T-helper 17 cell (primary cell): ENCODE measurements at regions not wholly inside any gene's neighbourhood (a gene's known extent, or its start where the extent isn't known, plus 50 kb on each side); places are given as distances from the start of the nearest gene placed in this dataset.
A peak's percentile ranks its signal among the peaks of the same experiment; 100 is the strongest.
"Not testable (repeated sequence)": the region's sequence is repeated elsewhere in the genome, so short reads cannot be mapped to it uniquely, and the experiment has no call there.

Source experiments
- ATAC-seq: fragments of 150-1000 bp; cut with Tn5 transposase; 2 replicates; pipeline ENCODE4 v1.10.0; 2021; ENCODE audit warnings: mild to moderate bottlenecking, moderate library complexity
- DNase-seq, 3 donors: peaks; one replicate each; pipeline versions ENCODE4 v3.0.0 to v3.0.0-alpha.2; 2020 to 2021
- H3K9me3 ChIP-seq: one replicate; pipeline ENCODE4 v1.7.0; 2013; ENCODE audit warnings: low read length, mild to moderate bottlenecking; ENCODE audit not compliant: control insufficient read depth, poor library complexity, severe bottlenecking
- H3K27ac Mint-ChIP-seq: one replicate; pipeline ENCODE4 v1.8.0; 2022; ENCODE audit warnings: mild to moderate bottlenecking, moderate library complexity, mixed read lengths
- H3K27me3 Mint-ChIP-seq: one replicate; pipeline ENCODE4 v1.8.0; 2022; ENCODE audit warnings: mixed read lengths
- H3K36me3 Mint-ChIP-seq: one replicate; pipeline ENCODE4 v1.8.0; 2022; ENCODE audit warnings: low read depth, mixed read lengths
- H3K4me1 Mint-ChIP-seq: one replicate; pipeline ENCODE4 v1.8.0; 2022; ENCODE audit warnings: mild to moderate bottlenecking, mixed read lengths
- H3K4me3 Mint-ChIP-seq: one replicate; pipeline ENCODE4 v1.8.0; 2022; ENCODE audit warnings: mild to moderate bottlenecking, moderate library complexity, mixed read lengths

DNA sequence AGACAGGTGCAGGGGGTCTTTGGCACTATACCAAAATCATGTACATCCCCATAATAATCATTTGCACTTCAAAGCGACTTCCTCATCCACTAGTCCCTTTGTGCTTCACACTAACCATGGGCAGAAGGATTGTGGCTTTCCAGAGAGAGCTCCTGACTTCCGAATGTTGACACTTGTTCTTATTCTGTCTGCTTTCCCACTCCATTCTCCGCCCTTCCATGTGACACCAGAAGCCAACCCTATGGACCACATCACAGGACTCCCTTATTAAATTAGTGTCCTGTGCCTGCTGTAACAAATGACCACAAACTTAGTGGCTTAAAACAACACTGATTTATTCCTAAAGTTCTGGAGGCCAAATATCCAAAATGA is 91.6 kb downstream of the CMC2 start:
- peaks cover 35% of the 10 kb centered on the region for H3K27me3 Mint-ChIP-seq
- ATAC-seq (no peak), DNase-seq (no peak)
- no peak overlapping the region for H3K4me3 Mint-ChIP-seq
- H3K36me3 Mint-ChIP-seq = no peaks in the 10 kb centered on the region
- no peak overlapping the region for H3K27ac Mint-ChIP-seq
- H3K4me1 Mint-ChIP-seq = no peaks in the 10 kb centered on the region
- no peaks in the 10 kb centered on the region for H3K9me3 ChIP-seq

DNA sequence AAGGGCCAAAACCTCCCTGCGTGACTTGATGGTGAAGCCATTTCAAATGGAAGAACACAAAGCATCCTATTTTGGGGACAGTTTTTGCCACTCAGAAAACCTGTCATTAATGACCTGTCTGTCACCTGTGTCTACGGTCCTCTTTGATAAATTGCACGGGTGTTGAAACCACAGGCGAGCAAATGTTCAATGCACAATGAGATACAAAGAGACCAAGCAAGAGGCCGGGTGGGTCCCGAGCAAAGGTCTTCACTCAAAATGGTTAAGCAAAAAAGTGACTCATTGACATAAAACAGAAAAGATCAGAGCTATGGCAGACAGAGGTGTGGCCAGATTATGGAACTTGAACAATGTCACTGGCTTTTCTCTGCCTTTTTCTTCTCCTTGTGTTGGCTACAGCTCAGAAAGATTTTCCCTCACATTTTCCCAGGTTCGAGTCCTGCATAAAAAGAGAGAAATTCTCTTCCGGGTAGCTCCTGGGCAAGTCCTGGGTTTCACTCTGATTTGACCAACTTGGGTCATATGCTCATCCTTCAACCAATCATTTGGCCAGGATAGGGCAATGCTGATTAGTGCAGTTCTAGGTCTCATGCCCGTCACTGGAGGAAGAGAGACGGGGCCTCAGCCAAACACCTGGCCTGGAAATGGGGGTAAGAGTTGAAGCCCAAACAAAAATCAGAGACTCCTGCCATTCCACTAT is 92.2 kb downstream of the CMC2 start:
- Mint-ChIP-seq H3K27me3 (peaks cover 34% of the 10 kb centered on the region), H3K36me3 (no peaks in the 10 kb centered on the region), H3K4me3 (no peak overlapping the region), H3K27ac (no peak overlapping the region), H3K4me1 (no peaks in the 10 kb centered on the region)
- ATAC-seq = no peak
- H3K9me3 ChIP-seq = no peaks in the 10 kb centered on the region
- no peak for DNase-seq

DNA sequence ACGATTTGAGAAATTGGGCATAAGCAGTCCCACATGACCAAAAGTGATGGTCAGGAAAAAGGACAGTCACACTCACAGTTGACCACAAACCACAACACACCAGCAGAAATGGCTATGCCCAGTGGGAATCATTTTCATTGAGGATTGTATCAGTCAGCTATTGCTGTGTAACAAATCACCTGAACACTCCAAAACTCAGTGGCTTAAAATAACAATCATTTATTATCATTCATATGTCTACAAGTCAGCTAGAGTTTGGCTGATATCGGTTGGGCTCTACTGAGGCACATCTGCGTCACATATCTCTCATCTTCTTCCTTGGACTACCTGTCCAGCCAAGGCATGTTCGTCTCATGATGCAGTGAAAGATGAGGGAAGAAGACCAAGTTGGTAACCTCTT is 93.3 kb downstream of the CMC2 start:
- no peaks in the 10 kb centered on the region for H3K4me1 Mint-ChIP-seq

DNA sequence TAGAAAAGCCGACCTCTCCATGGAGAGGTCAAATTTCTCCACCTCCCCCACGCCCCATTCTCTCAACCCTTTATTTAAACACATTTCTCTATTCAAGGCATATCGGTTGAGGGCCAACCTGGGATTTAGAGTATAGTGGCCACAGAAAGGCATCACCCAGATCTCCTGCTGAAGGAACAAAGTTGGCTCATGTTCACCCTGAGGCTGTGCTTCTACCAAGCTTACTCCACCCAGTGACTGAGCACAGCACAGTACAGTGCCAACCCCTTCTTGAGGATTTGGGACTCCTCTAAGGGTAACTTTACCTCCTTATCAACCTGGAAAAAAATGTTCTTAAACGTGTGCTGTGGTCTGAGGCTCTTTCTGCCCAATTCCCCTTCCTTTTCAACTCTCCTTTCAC is 94.0 kb downstream of the CMC2 start:
- H3K4me3 Mint-ChIP-seq = no peak overlapping the region
- peaks cover 37% of the 10 kb centered on the region for H3K27me3 Mint-ChIP-seq
- ATAC-seq (no peak), DNase-seq (no peak)
- no peaks in the 10 kb centered on the region for H3K9me3 ChIP-seq
- H3K36me3 Mint-ChIP-seq = no peaks in the 10 kb centered on the region
- no peaks in the 10 kb centered on the region for H3K4me1 Mint-ChIP-seq
- H3K27ac Mint-ChIP-seq = no peak overlapping the region

More for the DNA sequence above, 93.3 kb downstream of the CMC2 start:
- no peak for DNase-seq
- no peak for ATAC-seq
- no peak overlapping the region for H3K27ac Mint-ChIP-seq
- no peaks in the 10 kb centered on the region for H3K9me3 ChIP-seq
- H3K27me3 Mint-ChIP-seq = peaks cover 30% of the 10 kb centered on the region
- no peak overlapping the region for H3K4me3 Mint-ChIP-seq
- H3K36me3 Mint-ChIP-seq = no peaks in the 10 kb centered on the region

DNA sequence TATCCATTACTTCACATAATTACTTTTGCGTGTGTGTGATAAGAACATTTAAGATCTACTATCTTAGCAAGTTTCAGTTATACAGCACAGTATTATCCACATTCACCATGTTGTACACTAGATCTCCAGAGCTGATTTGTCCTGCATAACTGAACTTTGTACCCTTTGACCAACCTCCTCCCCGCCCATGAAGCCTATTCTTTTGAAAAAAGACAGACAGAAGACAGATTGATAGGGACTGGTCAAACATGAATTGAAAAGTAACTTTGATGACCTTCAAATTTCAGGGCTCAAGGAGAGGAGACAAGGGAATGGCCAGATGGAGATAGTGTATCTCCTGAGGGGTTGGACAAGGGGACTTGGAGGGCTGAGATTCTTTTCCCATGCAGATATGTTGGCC is 96.3 kb downstream of the CMC2 start:
- DNase-seq = no peak
- H3K36me3 Mint-ChIP-seq = no peaks in the 10 kb centered on the region
- H3K9me3 ChIP-seq = no peaks in the 10 kb centered on the region
- H3K27me3 Mint-ChIP-seq = peaks cover 38% of the 10 kb centered on the region
- no peak overlapping the region for H3K4me3 Mint-ChIP-seq
- ATAC-seq = no peak
- H3K4me1 Mint-ChIP-seq = no peaks in the 10 kb centered on the region
- H3K27ac Mint-ChIP-seq = no peak overlapping the region

DNA sequence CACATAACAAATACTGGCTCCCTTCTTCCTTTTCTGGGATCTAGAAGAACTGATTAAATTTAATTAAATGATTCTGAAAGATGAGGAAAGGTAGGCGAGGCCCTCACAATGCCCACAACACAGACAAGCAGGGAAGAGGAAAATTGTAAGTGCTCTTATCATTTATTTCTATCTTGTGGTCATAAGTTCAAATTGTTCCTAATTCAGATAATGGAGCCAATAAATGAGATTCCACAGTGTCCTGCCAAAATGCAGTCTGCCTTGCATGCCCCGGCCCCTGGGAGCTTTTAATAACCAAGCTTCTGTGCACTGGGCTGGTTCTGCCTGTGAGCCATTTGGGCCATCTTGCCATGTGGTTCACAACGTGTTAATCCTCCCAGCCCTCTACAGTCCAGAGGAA is 97.0 kb downstream of the CMC2 start:
- H3K9me3 ChIP-seq = no peaks in the 10 kb centered on the region
- no peak overlapping the region for H3K4me3 Mint-ChIP-seq
- ATAC-seq (no peak), DNase-seq (no peak)
- peaks cover 44% of the 10 kb centered on the region for H3K27me3 Mint-ChIP-seq
- H3K36me3 Mint-ChIP-seq = no peaks in the 10 kb centered on the region
- no peaks in the 10 kb centered on the region for H3K4me1 Mint-ChIP-seq
- H3K27ac Mint-ChIP-seq = no peak overlapping the region

DNA sequence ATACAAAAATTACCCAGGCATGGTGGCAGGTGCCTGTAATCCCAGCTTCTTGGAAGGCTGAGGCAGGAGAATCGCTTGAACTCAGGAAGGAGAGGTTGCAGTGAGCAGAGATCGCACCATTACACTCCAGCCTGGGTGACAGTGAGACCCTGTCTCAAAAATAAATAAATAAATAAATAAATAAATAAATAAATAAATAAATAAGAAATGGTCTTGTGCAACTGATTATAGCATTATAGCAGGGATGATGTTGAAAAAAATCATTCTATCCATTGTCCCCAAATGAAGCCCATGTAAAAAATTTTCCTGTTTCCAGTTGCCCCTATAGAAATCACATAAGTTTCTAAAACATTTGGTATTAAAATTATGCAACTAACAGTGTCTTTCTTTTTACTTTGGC is 100.5 kb downstream of the CMC2 start:
- not testable (repeated sequence) for ATAC-seq

DNA sequence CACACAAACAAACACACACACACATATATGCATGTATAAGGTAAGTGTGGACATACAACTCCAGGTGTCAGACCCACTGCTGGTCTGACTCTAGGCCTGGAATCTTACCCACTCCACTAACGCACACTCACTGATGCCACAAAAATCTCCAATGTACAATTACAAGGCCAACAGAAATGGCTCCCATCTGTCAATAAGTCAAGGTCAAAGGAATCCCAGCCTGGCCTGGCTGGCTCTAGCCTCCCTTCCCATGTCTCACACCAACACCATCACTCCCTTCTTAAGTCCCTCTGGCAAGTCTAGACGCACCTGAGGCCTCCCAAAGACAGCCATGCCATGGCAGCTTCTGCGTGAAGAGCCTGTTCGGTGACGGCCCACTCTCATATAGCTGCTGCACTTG is 99.2 kb upstream of the CDYL2 start:
- DNase-seq (no peak), ATAC-seq (no peak)
- Mint-ChIP-seq H3K4me3 (no peak overlapping the region), H3K36me3 (peaks cover 2% of the 10 kb centered on the region), H3K4me1 (peaks cover 2% of the 10 kb centered on the region), H3K27me3 (peaks cover 35% of the 10 kb centered on the region), H3K27ac (peak overlapping the region; percentile 8)
- H3K9me3 ChIP-seq = no peaks in the 10 kb centered on the region

More for the DNA sequence above, 100.5 kb downstream of the CMC2 start:
- peaks cover 41% of the 10 kb centered on the region for H3K27me3 Mint-ChIP-seq
- H3K4me1 Mint-ChIP-seq, H3K4me3 Mint-ChIP-seq, H3K36me3 Mint-ChIP-seq, DNase-seq, H3K9me3 ChIP-seq, H3K27ac Mint-ChIP-seq: not testable (repeated sequence)

DNA sequence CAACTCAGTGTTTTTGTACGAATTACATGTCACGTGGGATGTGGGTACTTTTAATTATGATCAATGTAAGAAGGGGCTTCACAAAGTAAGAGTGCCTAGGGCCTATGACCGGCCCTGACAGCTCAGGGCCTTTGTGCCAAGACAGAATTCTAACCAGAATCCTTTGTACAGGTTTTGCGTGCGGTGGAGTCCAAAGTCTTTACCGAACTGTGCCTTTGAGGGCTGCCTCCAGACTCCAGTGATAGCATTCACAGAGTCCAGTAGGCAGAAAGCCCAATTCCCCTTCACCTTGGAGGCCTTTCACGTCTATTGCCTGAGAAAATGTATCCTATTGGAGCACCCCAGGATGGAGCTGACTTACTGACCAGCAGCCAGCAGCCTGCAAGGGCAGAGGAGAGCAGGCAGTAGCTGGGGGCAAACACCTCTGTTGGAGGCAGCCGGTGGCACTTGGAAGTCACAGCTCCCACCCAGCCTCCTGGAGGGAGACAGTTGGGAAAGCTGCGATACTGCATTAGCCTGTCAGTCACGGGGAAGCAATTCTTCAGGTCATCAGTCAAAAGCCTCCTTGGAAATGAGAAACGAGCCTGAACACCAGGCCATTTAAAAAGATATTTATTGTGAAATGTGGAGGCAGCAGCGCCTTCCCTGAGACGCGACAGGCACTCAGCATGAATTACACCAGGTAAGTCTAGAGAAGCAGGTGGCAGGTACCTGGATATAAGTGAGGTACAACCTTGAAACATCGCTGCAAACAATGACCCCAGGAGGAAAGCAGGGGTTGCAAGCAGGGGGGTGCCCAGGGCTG is 98.1 kb upstream of the CDYL2 start:
- H3K9me3 ChIP-seq = no peaks in the 10 kb centered on the region
- ATAC-seq (no peak), DNase-seq (no peak)
- Mint-ChIP-seq H3K36me3 (peaks cover 2% of the 10 kb centered on the region), H3K27me3 (peaks cover 26% of the 10 kb centered on the region), H3K27ac (no peak overlapping the region), H3K4me1 (peaks cover 2% of the 10 kb centered on the region), H3K4me3 (no peak overlapping the region)

DNA sequence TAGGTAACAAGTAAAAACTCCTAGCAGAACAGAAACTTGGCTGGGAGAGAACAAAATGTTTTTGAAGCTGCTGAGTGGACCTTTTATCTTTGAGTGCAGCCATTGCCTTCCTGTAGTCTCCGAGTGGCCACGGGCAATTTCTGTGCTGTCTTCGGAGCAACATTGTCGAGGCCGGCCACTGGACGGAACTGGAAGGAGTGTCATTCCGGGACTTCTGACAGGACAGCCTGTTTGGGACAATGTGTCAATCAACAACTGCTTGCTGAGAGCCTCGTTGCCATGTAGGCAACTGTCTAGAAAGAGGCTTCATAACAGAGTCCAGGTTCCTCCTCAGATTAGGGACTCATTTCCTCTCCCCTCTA is 96.2 kb upstream of the CDYL2 start:
- H3K36me3 Mint-ChIP-seq = peaks cover 2% of the 10 kb centered on the region
- ATAC-seq (no peak), DNase-seq (no peak)
- no peak overlapping the region for H3K4me3 Mint-ChIP-seq
- no peak overlapping the region for H3K27ac Mint-ChIP-seq
- H3K9me3 ChIP-seq = no peaks in the 10 kb centered on the region
- H3K4me1 Mint-ChIP-seq = peaks cover 2% of the 10 kb centered on the region
- peaks cover 26% of the 10 kb centered on the region for H3K27me3 Mint-ChIP-seq

DNA sequence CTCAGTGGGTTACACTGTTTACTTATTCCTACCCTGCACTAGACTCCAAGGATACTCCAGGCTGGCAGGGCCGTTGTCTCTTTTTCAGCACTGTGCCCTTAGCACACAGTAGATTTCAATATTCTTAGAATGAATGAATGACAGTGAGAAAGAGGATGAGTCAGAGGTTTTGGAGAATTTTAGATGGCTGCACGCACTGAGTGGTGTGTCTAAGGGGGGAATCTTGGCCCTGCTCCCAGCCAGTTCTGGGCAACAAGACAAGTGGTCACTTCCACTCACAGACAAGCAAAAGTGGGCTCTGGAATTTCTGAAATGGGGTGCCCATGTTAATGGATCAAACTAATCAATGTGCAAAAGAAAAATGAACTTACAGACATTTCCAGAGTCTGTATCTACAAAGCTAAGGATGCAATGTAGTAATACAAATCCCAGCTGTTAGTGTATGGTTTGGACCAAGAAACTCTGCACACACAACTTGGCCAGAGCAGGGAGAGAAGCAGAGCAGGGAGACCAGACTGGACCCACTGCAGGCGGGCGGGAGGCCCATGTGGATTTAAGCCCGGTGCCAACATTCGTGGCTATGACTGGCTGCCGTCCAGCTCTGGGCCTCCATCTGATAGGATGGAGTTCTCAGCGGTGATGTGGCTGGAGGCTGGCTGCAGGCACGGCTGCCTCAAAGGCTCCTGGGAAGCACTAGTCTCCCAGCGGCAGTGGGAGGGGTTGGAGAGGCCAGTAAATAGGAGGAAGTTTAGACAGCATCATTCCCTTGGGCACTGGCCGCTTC is 95.6 kb upstream of the CDYL2 start:
- H3K9me3 ChIP-seq = no peaks in the 10 kb centered on the region
- ATAC-seq (no peak), DNase-seq (no peak)
- Mint-ChIP-seq H3K27me3 (peaks cover 20% of the 10 kb centered on the region), H3K27ac (no peak overlapping the region), H3K4me3 (no peak overlapping the region), H3K4me1 (peaks cover 2% of the 10 kb centered on the region), H3K36me3 (peaks cover 2% of the 10 kb centered on the region)

DNA sequence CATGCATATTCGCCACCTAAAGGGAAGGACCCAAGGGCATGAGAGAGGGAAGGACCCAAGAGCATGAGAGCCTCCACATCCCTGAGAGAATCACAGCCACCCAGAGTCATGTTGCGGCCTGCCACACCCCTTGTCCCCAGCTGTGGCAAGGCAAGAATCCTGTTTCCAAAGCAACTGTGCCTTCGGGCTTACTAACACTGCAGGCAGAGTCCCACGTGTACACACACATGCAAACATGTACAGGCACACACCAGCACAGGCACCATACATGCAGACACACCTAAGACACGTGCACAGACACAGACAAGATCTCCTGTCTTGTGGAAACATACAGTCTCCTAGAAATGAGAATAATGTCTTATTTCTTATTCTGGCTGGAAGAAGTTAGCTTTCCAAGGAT is 92.4 kb upstream of the CDYL2 start:
- peaks cover 2% of the 10 kb centered on the region for H3K36me3 Mint-ChIP-seq
- no peaks in the 10 kb centered on the region for H3K4me1 Mint-ChIP-seq
- peaks cover 24% of the 10 kb centered on the region for H3K27me3 Mint-ChIP-seq
- no peak overlapping the region for H3K4me3 Mint-ChIP-seq
- ATAC-seq = no peak
- no peaks in the 10 kb centered on the region for H3K9me3 ChIP-seq
- no peak overlapping the region for H3K27ac Mint-ChIP-seq
- DNase-seq = no peak

DNA sequence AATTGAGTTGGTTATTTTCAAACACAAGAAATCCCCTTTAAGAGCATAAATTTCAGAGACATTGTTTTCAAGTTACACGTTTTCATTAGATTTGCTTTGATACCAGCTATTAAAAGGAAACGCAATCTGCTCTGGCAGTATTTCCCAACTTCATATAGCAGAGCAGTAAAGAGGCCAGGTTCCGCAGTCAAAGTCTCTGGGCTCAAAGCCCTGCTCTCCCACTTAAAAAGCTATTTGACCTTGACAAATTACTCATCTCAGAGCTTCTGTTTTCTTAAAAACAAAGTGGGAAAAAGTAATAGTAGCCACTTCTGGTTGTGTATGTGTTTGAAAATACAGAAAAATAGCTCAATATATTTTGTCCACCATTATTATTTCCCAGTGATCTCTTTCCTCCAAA is 89.7 kb upstream of the CDYL2 start:
- Mint-ChIP-seq H3K27ac (no peak overlapping the region), H3K4me1 (no peaks in the 10 kb centered on the region), H3K27me3 (peaks cover 9% of the 10 kb centered on the region), H3K4me3 (no peak overlapping the region), H3K36me3 (no peaks in the 10 kb centered on the region)
- H3K9me3 ChIP-seq = no peaks in the 10 kb centered on the region
- ATAC-seq (no peak), DNase-seq (no peak)
